Sciatic nerve (tissue), 2 donors: ENCODE measurements at regions not wholly inside any gene's neighbourhood (a gene's known extent, or its start where the extent isn't known, plus 50 kb on each side); places are given as distances from the start of the nearest gene placed in this dataset.

ENCODE experiments used
- ATAC-seq: fragments of 200-7000 bp; cut with Tn5 transposase; one replicate; pipeline ENCODE4 v1.9.1; 2020; ENCODE audit warnings: mild to moderate bottlenecking, moderate library complexity
- DNase-seq: peaks from one replicate; pipeline ENCODE4 v3.0.0-alpha.2; 2020; ENCODE audit warnings: low spot score
- intact Hi-C: fragments of 100-400 bp; cut with DNase I; formaldehyde crosslinking; loops from one replicate; pipeline ENCODE4 v1.14.2; 2022
- donor health status: DM: no; HTN: no; CAD: no.
- donor health status: DM: no; HTN: no; CAD: no.

DNA sequence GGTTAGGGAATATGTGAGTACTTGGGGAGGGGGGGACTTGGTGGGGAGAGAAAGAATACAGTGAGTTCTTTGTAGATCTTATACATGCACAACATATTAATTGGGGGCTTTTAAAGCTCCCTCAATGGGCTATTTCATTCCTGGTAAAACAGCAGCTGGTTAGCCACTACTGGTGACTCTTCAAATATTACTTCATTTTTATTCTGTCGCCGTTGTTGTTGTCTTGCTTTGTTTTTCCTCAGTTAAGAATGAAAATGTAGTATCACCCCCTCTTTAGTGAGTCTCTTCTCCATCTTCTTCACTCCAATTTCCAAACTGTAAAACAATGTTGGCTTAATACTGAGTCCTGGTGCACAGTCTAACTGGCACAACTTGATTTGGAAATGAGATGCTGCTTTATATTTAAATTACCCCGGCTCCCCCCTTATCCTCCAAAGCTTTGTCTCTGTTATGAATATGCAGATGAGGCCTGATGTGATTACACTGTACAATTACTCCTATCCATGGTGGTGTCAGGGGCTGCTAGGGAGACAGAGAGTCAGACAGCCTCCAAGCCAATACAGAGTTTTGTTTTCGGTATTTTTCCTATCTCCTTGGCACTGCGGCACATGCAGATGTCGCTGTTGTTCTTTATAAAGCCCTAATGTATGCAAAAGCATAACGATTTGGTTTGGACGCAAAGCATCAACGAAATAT lies 256.9 kb upstream of the PMFBP1 start:
- ATAC-seq (no peak), DNase-seq (no peak)
- intact Hi-C loops: no loop called here

DNA sequence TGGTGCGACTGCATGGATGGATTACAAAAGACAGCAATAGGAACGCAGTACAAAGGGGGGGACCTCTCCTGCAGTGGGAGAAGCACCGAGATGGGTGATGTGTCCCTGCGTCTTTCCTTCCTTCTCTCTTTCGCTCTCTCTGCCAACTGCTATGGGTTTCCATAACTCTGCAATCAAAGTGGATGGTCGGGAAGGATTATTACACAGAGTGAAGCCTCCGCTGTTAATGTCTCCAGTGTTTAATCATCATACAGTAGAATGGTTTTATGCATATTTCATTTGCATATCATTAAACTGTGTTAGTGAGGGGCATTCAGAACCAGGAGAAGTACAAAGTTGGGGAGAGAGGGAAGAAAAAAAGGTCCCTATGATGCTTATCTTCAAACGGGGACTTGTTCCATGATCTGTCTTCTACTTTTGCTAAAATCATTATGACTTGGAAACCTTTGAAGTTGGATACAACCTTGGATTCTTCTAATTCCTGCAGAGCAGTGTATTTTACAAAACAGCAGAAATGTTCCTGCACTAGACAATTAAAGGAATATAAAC lies 255.9 kb upstream of the PMFBP1 start:
- intact Hi-C loops: no loop called here
- ATAC-seq: no peak
- DNase-seq: no peak

DNA sequence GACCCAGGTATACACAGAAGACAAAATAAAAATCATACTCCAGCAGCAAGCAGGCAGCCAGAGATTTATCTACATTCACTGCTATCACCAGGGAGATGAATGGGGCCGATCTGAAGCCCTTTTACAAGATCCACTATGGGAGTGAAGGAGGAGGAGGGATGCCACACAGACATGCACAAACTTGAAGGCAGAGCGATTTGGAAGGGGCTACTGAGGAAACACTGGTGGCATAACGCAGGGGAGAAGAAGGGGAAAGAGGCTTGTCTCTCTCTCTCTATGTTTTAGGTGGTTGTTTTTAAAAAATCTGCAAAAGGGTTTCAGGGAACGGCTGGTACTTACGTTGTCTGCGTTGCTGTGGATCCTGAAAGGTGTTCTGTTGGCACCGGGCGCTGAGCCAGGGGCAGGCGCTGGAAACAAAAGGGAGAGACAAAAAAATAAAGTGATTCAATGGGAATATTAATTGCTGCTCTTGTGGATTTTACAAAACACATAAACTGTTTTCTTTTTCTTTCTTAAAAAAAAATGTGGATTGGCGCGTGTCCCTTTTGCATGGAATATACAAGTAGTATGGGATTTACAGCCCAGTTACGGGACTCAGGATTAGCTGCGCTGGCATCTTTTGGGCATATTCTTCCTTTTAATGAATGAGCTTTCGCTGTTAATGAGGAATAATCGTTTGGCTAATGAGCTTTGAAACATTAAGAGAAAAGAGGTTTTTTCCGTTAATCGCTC lies 255.3 kb upstream of the PMFBP1 start:
- DNase-seq (no peak), ATAC-seq (no peak)
- intact Hi-C loops: no loop called here

DNA sequence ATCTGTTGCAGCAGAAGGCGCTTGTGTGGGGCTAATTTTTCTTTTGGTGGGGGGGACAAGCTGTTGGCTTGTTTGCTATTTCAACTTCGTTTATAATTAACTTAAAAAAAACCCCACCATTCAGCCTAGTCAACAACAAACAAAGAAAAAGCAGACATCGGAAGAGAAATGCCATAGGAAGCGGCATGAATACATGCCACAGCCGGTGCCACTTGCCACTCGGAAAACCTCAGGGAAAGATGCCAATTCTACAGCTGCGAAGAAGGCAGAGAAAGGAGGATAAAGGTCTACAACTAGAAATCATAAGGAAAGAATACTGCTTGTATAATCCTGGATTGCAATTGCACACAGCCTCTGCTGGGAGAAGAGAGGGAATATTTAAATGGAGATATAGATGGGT lies 254.4 kb upstream of the PMFBP1 start:
- intact Hi-C loops: no loop called here
- ATAC-seq: no peak
- no peak for DNase-seq

DNA sequence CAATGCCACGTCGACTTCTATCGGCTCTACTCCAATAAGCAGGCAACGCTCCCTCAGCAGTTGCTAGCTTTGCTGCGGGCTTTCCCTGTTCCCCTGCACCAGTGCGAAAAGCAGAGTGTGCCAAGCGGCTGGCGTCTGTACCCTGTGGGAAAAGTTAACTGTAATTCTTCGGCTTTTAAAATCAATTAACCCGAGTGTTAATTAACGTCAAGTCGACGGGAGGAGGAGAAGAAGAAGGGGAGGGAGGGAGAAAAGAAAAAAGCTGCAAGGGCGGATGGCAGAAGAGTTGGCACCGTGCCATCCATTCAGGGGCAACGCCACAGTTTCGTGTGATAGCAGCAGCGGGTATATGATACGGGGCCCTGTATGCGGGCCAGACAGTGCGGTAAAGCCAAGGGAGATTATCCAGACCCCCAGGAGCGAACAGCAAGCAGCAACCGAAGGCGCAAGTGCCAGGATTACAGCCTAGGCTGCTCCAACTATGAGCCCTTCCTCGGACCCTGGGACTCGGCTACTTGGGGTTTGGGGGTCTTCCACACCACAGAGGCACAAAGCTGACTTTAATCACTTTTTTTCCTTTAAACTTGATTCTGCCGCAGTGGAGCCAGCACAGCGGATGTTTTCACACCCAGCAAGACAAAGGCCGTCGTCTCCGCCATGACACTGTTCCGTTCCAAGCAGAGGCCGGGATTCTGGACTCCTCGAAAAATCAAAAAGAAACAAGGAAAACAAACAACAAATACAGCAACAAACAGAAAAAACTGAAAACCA lies 253.8 kb upstream of the PMFBP1 start:
- DNase-seq: no peak
- intact Hi-C loops: no loop called here
- no peak for ATAC-seq

DNA sequence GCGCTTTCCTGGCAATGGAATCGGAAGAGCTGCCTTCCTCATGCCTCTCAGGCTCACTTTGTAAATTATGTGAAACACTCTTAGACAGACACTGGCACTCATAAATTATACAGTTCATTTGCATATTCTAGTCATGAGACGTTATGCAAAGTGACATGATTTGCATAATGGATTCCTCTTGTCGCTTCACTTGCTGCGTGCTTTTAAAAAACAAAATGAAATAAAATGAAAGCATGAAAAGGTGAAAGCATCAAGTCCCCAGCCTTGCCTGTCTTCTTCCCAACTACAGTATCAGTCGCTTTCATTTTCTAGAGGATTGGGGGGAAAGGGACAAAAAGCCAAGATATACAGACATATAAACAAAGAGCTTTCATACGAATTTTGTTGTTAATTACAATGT lies 252.8 kb upstream of the PMFBP1 start:
- ATAC-seq (no peak), DNase-seq (no peak)
- intact Hi-C loops: no loop called here

DNA sequence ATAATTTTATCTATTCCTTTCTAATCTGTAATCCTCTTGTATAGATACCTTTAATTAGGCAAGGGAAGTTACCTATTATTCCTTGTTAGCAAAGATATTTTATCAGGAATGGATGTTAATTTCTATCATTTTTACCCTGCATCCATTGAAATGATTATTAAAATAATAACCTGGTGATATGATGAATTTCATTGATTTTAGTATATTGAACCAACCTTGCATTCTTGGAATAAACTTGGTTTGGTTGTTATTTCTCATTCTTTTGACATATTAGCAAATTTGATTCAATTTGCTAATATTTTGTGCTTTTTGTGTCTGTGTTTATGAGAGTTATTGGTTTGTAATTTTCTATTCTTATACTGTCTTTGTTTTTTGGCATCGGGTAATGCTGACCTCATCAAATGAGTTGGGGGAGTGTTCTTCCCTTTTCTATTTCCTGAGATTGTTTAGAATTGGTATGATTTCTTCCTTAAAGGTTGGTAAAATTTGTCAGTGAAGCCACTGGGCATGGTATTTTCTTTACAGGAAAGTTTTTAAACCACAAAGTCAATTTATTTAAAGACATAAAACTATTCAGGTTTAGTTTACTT lies 250.4 kb upstream of the PMFBP1 start:
- DNase-seq (no peak), ATAC-seq (no peak)
- intact Hi-C loops: no loop called here

DNA sequence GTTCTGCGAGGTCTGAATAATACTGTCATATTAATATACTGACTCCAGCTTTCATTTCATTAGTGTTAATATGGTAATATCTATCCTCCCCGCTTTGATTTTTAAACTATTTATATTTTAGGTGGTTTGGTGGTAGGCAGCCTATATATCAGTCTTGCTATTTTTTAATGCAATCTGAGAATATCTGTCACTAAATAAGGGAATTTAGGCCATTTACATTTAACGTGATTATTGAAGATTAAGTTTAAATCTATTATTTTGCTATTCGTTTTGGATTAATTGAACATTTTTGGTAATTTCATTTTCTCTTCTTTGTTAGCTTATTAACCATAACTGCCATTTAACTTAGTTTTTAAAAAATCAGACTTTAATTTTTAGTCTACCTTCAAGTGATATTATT lies 247.7 kb upstream of the PMFBP1 start:
- ATAC-seq: no peak
- no peak for DNase-seq
- intact Hi-C loops: no loop called here

DNA sequence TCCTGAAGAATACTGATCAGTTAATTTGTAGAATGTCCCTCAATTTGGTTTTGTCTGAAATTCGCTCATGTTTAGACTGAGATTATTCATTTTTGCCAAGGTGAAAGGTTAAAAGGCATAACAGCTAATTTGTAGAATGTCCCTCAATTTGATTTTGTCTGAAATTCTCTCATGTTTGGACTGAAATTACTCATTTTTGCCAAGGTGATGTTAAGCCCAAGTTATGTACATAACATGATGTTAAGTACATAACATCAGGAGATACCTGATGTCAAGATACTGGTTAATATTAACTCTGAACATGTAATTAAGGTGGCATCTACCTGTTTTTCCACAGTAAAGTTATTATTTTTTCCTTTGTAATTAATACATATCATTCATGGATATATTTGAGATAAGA lies 243.4 kb upstream of the PMFBP1 start:
- no peak for ATAC-seq

DNA sequence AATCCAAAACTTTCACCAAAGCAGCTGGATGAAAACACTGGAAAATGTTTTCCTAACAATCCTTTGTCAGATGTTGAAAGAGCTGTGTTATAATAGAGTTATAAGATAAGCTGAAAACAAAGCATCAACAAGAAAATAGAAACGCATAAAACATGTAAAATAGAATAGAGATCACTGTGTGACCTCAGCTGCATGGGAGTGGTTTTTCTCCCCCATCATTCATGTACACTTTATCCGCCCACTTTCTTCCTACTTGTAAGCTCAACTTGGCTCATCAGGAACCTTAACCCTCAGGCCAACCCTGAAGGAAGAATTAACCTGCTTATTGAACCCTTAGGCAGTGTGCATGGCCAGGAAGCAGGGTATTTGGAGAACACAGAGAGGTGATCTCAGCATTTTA lies 238.5 kb upstream of the PMFBP1 start:
- intact Hi-C loops: no loop called here
- ATAC-seq: no peak
- DNase-seq: no peak

More for the DNA sequence above, 243.4 kb upstream of the PMFBP1 start:
- intact Hi-C loops: no loop called here
- DNase-seq: no peak

DNA sequence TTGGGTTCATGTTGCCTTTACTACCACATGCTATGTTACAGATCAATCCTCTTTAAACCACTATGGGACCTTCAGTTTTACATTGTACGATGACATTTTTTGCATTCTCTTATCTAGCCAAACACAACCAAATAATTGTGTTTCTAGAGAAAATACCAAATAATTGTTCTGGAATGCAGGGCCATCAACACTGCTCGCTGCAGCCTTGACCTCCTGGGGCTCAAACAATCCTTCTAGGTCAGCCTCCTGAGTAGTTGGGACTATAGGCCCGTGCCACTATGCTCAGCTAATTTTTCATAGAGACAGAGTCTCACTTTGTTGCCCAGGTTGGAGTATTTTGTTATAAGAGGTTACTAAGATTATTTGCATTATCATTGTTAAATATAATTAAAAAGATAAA lies 237.5 kb upstream of the PMFBP1 start:
- no peak for DNase-seq
- intact Hi-C loops: no loop called here
- no peak for ATAC-seq

DNA sequence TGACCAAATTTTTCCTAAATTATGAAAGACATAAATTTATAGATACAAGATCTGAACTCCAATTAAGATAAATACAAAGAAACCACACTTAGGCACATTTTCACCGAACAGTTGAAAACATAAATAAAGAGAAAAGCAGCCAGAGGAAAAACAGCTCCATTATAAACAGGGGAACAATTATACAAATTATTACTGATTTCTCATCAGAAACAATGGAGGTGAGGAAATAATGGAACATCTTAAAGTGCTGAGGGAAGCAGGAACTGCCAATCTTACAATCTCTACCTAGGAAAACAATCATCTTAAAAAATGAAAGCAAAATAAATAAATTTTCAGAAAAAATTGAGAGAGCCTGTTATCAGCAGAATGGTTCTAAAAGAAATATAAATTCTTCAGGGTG lies 234.4 kb upstream of the PMFBP1 start:
- intact Hi-C loops: no loop called here
- ATAC-seq: no peak
- DNase-seq: no peak

DNA sequence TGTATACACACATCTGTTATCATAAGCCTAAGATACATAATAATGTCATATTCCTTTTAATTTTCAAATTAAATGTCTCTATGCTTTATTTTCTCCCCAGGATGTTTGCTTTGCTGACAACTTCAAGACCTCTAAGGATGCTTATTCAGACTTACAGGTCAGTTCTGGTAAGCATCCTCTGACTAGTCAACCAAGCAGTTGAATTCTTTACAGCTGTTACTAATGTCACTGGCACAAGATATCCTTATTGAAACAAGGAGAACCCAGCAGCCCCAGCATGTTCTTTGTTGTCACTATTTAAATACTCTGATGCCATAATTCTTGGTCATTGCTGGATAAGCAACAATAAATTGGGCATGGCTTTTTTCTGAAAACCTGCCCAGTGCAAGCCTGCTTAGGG lies 232.3 kb upstream of the PMFBP1 start:
- intact Hi-C loops: no loop called here
- ATAC-seq (no peak), DNase-seq (no peak)

DNA sequence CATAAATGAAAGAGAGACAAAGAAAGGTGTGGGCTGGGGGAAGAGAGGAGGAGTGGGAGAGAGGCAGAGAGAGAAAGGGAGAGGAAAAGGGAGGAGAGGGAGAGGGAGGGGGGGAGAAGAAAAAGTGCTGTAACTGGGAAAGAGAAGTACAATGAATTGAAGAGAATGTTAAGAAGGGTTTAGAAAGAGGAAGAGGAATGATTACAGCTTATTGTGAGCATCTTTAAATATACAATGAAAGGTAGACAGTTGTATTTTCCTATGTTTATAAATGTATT lies 229.1 kb upstream of the PMFBP1 start:
- intact Hi-C loops: no loop called here
- no peak for DNase-seq
- no peak for ATAC-seq

DNA sequence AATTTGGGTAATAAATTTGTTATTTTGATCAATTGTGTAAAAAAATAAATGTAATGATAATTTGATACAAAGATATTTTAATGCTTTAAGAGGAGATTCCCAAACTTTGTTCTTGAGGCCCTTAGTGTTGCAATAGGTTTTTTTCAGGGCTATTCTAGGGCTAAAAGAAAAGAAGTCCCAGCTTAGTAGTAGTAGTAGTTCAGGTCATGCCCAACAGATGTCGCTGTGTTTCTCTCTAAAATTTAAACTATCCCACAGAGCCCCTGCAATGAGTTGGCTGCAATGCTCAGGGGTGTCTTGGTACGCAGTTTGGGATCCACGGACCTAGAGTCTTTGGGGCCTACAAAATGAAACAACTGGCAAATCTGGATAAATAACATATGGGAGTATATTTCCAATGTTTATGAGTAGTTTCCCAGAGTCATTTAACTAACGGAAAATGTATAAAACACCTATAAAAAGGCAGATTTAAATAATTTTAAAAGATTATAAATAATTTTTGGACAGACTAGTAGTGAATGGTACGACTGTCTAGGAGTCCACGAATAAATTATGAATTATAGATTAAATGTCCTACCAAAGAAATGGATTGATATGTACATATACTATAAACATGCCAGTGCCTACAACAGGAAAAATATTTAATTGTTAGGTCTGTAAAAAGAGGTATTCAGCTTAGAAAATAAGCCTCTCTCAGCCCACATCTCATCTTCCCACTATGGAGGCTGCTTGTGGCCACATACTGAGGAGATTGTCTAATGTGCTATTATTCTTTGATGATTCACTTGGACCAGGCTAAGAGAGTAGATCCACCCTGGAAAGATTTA lies 228.5 kb upstream of the PMFBP1 start:
- ATAC-seq (peak; percentile 73), DNase-seq (no peak)
- intact Hi-C loops: no loop called here

DNA sequence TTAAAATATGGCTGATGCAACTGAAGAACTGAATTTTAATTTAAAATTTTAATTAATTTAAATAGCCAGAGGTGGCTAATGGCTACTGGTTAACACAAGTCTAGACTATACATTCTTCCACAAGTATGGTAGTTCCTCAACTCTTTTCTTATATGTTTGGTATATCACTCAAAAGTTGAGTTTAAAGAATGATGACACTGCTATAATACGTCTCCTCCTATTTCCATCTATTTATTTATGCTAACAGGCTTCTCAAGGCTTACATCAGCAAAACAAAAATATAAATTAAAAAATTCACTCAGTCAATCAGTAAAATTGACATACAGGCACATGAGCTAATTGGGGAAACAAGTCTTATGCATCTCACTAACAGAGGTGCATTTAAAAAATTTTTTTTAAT lies 227.9 kb upstream of the PMFBP1 start:
- intact Hi-C loops: no loop called here
- DNase-seq: no peak
- no peak for ATAC-seq

DNA sequence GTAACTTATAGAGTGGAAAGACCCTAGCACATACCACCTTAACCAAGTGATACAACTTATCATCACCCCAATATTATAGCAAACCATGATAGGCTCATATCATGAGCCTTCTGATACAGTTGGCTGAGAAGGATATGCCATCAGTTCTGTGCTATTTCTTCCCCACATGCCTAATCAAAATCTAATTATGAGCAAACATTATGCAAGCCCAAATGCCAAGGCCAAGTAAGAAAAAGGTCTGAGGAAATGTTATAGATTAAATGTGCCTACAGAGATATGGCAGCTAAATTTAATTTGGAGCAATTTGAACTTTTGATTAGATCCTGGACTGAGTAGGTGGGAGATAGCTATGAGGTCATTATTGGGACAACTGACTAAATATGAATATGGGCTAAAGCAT lies 225.9 kb upstream of the PMFBP1 start:
- DNase-seq (no peak), ATAC-seq (no peak)
- intact Hi-C loops: no loop called here

DNA sequence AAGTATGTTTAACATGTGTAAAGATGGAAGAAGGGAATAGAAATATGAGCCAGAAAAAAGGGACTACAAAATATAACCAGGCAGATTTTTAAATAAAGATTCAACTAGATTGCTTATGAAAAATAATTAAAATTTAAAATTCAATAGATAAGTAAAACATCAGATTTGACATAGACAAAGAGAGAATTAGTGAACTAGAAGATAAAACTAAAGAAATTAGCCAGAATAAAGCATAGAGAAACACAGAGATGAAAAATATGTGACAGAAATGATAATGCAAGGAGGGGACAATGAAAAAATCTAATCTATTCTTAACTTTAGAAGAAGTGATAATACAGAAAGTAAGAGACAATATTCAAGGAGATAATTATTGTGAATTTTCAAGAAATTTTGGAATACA lies 222.6 kb upstream of the PMFBP1 start:
- no peak for DNase-seq
- intact Hi-C loops: no loop called here
- ATAC-seq: no peak

DNA sequence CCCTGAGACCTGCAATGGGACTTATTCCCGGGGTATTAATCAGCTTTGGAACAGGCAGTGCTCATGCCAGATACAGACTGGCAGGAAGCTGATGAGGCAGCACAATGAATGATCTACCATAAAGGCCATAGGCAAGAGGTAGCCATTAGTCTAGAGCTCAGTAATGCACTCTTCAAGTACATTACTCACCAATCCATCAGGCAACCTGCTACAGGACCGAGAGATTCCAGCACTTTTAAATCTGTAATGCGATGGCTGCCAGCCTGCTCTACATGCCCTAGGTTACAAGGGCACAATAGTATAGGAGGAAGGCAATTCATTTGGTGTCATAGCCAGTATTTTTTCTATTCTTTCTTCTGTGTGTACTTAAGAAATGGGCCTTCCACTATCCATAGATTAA lies 217.8 kb upstream of the PMFBP1 start:
- intact Hi-C loops: no loop called here

More for the DNA sequence above, 217.8 kb upstream of the PMFBP1 start:
- DNase-seq: no peak
- no peak for ATAC-seq
